H1 (cell line): ENCODE measurements at regions not wholly inside any gene's neighbourhood (a gene's known extent, or its start where the extent isn't known, plus 50 kb on each side); places are given as distances from the start of the nearest gene placed in this dataset.

Experiments
- CTCF ChIA-PET: fragments of 300-600 bp; sonication (Branson Sonifier 250); formaldehyde crosslinking; loops from one replicate; lab custom pipeline; 2021; ENCODE audit not compliant: partially characterized antibody; lab: Charles Lee
- POLR2A ChIA-PET: fragments of 300-600 bp; sonication (Branson Sonifier 250); formaldehyde crosslinking; loops from one replicate; lab custom pipeline; 2021; ENCODE audit warnings: inconsistent platforms; ENCODE audit not compliant: partially characterized antibody; lab: Charles Lee
- DNase-seq, 2 experiments: peaks; one replicate each; pipeline versions ENCODE4 v3.0.0 to v3.0.0-alpha.2; 2010 to 2022; ENCODE audit warnings: low spot score in 2 of 2, low read depth in 1 of 2, mixed read lengths in 1 of 2
- FAIRE-seq: peaks from 2 replicates; lab custom pipeline; 2011; peaks lifted over from hg19 to GRCh38; lab: Jason Lieb, UNC
- H2AFZ ChIP-seq: 2 replicates; pipeline ENCODE4 v1.8.1; 2012; ENCODE audit warnings: low read length, inconsistent platforms
- H2AK5ac ChIP-seq: 2 replicates; pipeline ENCODE4 v1.6.1; 2013; ENCODE audit warnings: low read depth, low read length
- H2BK120ac ChIP-seq: replicated peaks from 2 replicates; pipeline ENCODE3; 2013; ENCODE audit warnings: low read depth, low read length, inconsistent platforms
- H2BK12ac ChIP-seq: 2 replicates; pipeline ENCODE4 v1.6.1; 2013; ENCODE audit warnings: low read depth, low read length
- H2BK15ac ChIP-seq: 2 replicates; pipeline ENCODE4 v1.6.1; 2013; ENCODE audit warnings: low read length
- H2BK20ac ChIP-seq: 2 replicates; pipeline ENCODE4 v1.6.1; 2013; ENCODE audit warnings: low read length
- H2BK5ac ChIP-seq: 2 replicates; pipeline ENCODE4 v1.6.1; 2013; ENCODE audit warnings: low read depth, low read length
- H3K14ac ChIP-seq: 2 replicates; pipeline ENCODE4 v1.6.1; 2013; ENCODE audit warnings: inconsistent platforms; ENCODE audit not compliant: insufficient read length
- H3K18ac ChIP-seq: 2 replicates; pipeline ENCODE4 v1.6.1; 2013; ENCODE audit warnings: low read length; ENCODE audit errors: extremely low read depth
- H3K23ac ChIP-seq: 2 replicates; pipeline ENCODE4 v1.6.1; 2013; ENCODE audit warnings: inconsistent platforms; ENCODE audit not compliant: insufficient read length
- H3K23me2 ChIP-seq: 2 replicates; pipeline ENCODE4 v1.6.1; 2013; ENCODE audit warnings: low read depth, low read length
- H3K27ac ChIP-seq: 2 replicates; pipeline ENCODE4 v1.6.1; 2011; ENCODE audit warnings: low read depth, low read length, inconsistent platforms
- H3K27me3 ChIP-seq, 4 experiments: replicated peaks in 1 of 4; 1 replicate in 1 of 4; 2 replicates in 3 of 4; pipeline versions ENCODE4 v1.6.1 to v1.8.1; 2011 to 2013; ENCODE audit warnings: low read length in 3 of 4, mild to moderate bottlenecking in 3 of 4, inconsistent platforms in 2 of 4, mixed read lengths in 2 of 4, moderate library complexity in 1 of 4; ENCODE audit not compliant: control insufficient read depth in 3 of 4, insufficient read depth in 3 of 4; ENCODE audit errors: extremely low read depth in 1 of 4
- H3K36me3 ChIP-seq, 4 experiments: 2 replicates each; pipeline versions ENCODE4 v1.6.1 to v1.8.1; 2011 to 2013; ENCODE audit warnings: mild to moderate bottlenecking in 4 of 4, low read length in 3 of 4, moderate library complexity in 2 of 4, control low read depth in 1 of 4, inconsistent platforms in 1 of 4; ENCODE audit not compliant: insufficient read depth in 4 of 4, control insufficient read depth in 2 of 4
- H3K4ac ChIP-seq: replicated peaks from 2 replicates; pipeline ENCODE3; 2013; ENCODE audit warnings: low read length, low read depth, mixed read lengths, inconsistent platforms; ENCODE audit not compliant: insufficient read length
- H3K4me1 ChIP-seq, 4 experiments: replicated peaks in 1 of 4; 1 replicate in 1 of 4; 2 replicates in 3 of 4; pipeline versions ENCODE4 v1.6.1 to v1.8.1; 2011 to 2013; ENCODE audit warnings: low read length in 3 of 4, inconsistent platforms in 2 of 4, mixed read lengths in 1 of 4; ENCODE audit not compliant: insufficient read depth in 4 of 4, control insufficient read depth in 3 of 4
- H3K4me2 ChIP-seq, 2 experiments: 2 replicates each; pipeline versions ENCODE4 v1.6.1 to v1.8.1; 2011 to 2013; ENCODE audit warnings: low read depth in 2 of 2, low read length in 2 of 2, control low read depth in 1 of 2, inconsistent platforms in 1 of 2, mild to moderate bottlenecking in 1 of 2; ENCODE audit not compliant: insufficient read depth in 1 of 2
- H3K4me3 ChIP-seq, 4 experiments: fragments of 200-600, 300-600 bp in 1 of 4; sonication (generic), shearing (Covaris generic), sonication (Bioruptor Twin) in 1 of 4; 2 replicates each; pipeline versions ENCODE4 v1.5.1 to v1.8.1; 2011 to 2016; ENCODE audit warnings: low read length in 4 of 4, low read depth in 3 of 4, control low read depth in 2 of 4, inconsistent platforms in 2 of 4, mild to moderate bottlenecking in 2 of 4, mixed read lengths in 1 of 4, moderate library complexity in 1 of 4; ENCODE audit not compliant: insufficient read depth in 2 of 4; ENCODE audit errors: extremely low read depth in 1 of 4
- H3K56ac ChIP-seq: replicated peaks from 2 replicates; pipeline ENCODE3; 2013; ENCODE audit warnings: low read depth, mild to moderate bottlenecking, mixed read lengths, low read length, inconsistent platforms; ENCODE audit not compliant: insufficient read length
- H3K79me1 ChIP-seq: 2 replicates; pipeline ENCODE4 v1.6.1; 2013; ENCODE audit warnings: low read depth, low read length, control low read depth
- H3K79me2 ChIP-seq, 2 experiments: 2 replicates each; pipeline versions ENCODE4 v1.6.1 to v1.8.1; 2012 to 2013; ENCODE audit warnings: low read length in 2 of 2, mild to moderate bottlenecking in 2 of 2, inconsistent platforms in 1 of 2; ENCODE audit not compliant: insufficient read depth in 2 of 2, control insufficient read depth in 1 of 2
- H3K9ac ChIP-seq, 4 experiments: replicated peaks in 1 of 4; 1 replicate in 1 of 4; 2 replicates in 3 of 4; pipeline versions ENCODE4 v1.6.1 to v1.8.1; 2011 to 2013; ENCODE audit warnings: low read depth in 3 of 4, low read length in 3 of 4, control low read depth in 2 of 4, mild to moderate bottlenecking in 2 of 4, moderate library complexity in 2 of 4, inconsistent platforms in 1 of 4; ENCODE audit errors: extremely low read depth in 1 of 4
- H3K9me3 ChIP-seq, 2 experiments: 2 replicates each; pipeline versions ENCODE4 v1.6.1 to v1.8.1; 2012 to 2013; ENCODE audit warnings: mild to moderate bottlenecking in 2 of 2, moderate library complexity in 2 of 2, control low read depth in 1 of 2, inconsistent platforms in 1 of 2, low read depth in 1 of 2, low read length in 1 of 2, mixed read lengths in 1 of 2; ENCODE audit not compliant: insufficient read depth in 2 of 2
- H4K20me1 ChIP-seq, 2 experiments: replicated peaks in 1 of 2; 2 replicates each; pipeline versions ENCODE3 to v1.8.1; 2011 to 2013; ENCODE audit warnings: inconsistent platforms in 2 of 2, low read length in 2 of 2, mild to moderate bottlenecking in 1 of 2; ENCODE audit not compliant: insufficient read depth in 2 of 2, control insufficient read depth in 1 of 2
- H4K5ac ChIP-seq: 2 replicates; pipeline ENCODE4 v1.6.1; 2013; ENCODE audit warnings: low read length, low read depth, mixed read lengths, inconsistent platforms; ENCODE audit not compliant: insufficient read length
- H4K8ac ChIP-seq: 2 replicates; pipeline ENCODE4 v1.8.0; 2013; ENCODE audit warnings: mild to moderate bottlenecking, moderate library complexity, low read length, inconsistent platforms; ENCODE audit not compliant: insufficient read depth; ENCODE audit errors: extremely low read depth
- H4K91ac ChIP-seq: replicated peaks from 2 replicates; pipeline ENCODE3; 2013; ENCODE audit warnings: low read length, mixed read lengths, inconsistent platforms; ENCODE audit not compliant: insufficient read length
- TBP ChIP-seq: IDR thresholded peaks from 2 replicates; pipeline ENCODE4 v1.6.1; 2011; ENCODE audit warnings: low read depth, low read length, improper control_type of control experiment
- WGBS, 2 experiments: shearing (Covaris generic) in 1 of 2; methylation state at CpG; one replicate each; pipeline versions ENCODE4 v1.1.6 to v1.1.7; 2013 to 2015; ENCODE audit warnings: low lambda C conversion rate in 2 of 2, mixed read lengths in 2 of 2, inconsistent platforms in 1 of 2, low coverage in 1 of 2, missing lambda C conversion rate in 1 of 2; ENCODE audit not compliant: insufficient replicate concordance in 2 of 2, insufficient coverage in 1 of 2, insufficient read length in 1 of 2; ENCODE audit errors: extremely low coverage in 1 of 2, missing lambda C conversion rate in 1 of 2; 5-methylcytosine and 5-hydroxymethylcytosine counted together

- Histone ChIP-seq H4K91ac (no peak overlapping the region), H3K23ac (no peak overlapping the region), H3K9me3 (no peaks in the 10 kb centered on the region), H3K4me1 (no peaks in the 10 kb centered on the region), H3K9ac (no peak overlapping the region), H3K36me3 (no peaks in the 10 kb centered on the region), H2AK5ac (no peak overlapping the region), H3K79me1 (no peaks in the 10 kb centered on the region), H4K5ac (no peak overlapping the region), H2BK15ac (no peak overlapping the region), H3K79me2 (no peaks in the 10 kb centered on the region), H2BK5ac (no peak overlapping the region), H3K4me2 (no peak overlapping the region), H3K27me3 (no peaks in the 10 kb centered on the region), H4K20me1 (no peaks in the 10 kb centered on the region), H2BK120ac (no peak overlapping the region), H3K23me2 (no peaks in the 10 kb centered on the region), H3K56ac (no peak overlapping the region), H2BK12ac (no peak overlapping the region), H3K4ac (no peak overlapping the region), H2BK20ac (no peak overlapping the region), H3K14ac (no peak overlapping the region), H3K27ac (no peak overlapping the region), H3K4me3 (no peak overlapping the region), H2AFZ (no peak overlapping the region), H3K18ac (no peak overlapping the region), H4K8ac (no peak overlapping the region)
- WGBS, 2 experiments = 80% methylated on average over 2 of the region's 2 CpGs; no CpG with 5 or more reads in 1 of the 2 experiments
- FAIRE-seq (no peak), DNase-seq (no peak)
- ChIA-PET POLR2A (no interaction called here), CTCF (interaction anchor here (1.2 kb wide), 1 partner anchor 9 kb away, joined by 4 read pairs; no protein-coding TSS in a partner anchor)
- no peak for TF ChIP-seq TBP
Measured at GRCh38 chr7:18096087-18096486, 68.4 kb upstream of the PRPS1L1 start.
